Common myeloid progenitor, CD34-positive (primary cell): ENCODE measurements at regions not wholly inside any gene's neighbourhood (a gene's known extent, or its start where the extent isn't known, plus 50 kb on each side); places are given as distances from the start of the nearest gene placed in this dataset.
"Not testable (repeated sequence)": the region's sequence is repeated elsewhere in the genome, so short reads cannot be mapped to it uniquely, and the experiment has no call there.

Source experiments
- CTCF ChIA-PET: fragments of 350-600 bp; sonication (Branson Sonifier 250); formaldehyde crosslinking; loops from one replicate; lab custom pipeline; 2021; ENCODE audit warnings: antibody characterized with exemption; lab: Charles Lee
- POLR2A ChIA-PET: fragments of 350-600 bp; sonication (Branson Sonifier 250); formaldehyde crosslinking; loops from one replicate; lab custom pipeline; 2021; ENCODE audit warnings: antibody characterized with exemption; lab: Charles Lee
- DNase-seq, 3 donors: peaks; one replicate each; pipeline versions ENCODE4 v3.0.0 to v3.0.0-alpha.2; 2013
- H3K27ac ChIP-seq, 2 experiments: 1 replicate in 1 of 2; 2 replicates in 1 of 2; pipeline ENCODE4 v1.7.0; 2013; ENCODE audit warnings: inconsistent platforms in 2 of 2, low read length in 2 of 2, mild to moderate bottlenecking in 2 of 2, low read depth in 1 of 2, moderate library complexity in 1 of 2; ENCODE audit not compliant: severe bottlenecking in 2 of 2, insufficient read depth in 1 of 2, poor library complexity in 1 of 2
- H3K27me3 ChIP-seq, 5 experiments: replicated peaks in 2 of 5; 1 replicate in 3 of 5; 2 replicates in 2 of 5; pipeline versions ENCODE4 v1.6.1 to v1.7.0; 2013; ENCODE audit warnings: low read length in 4 of 5, mild to moderate bottlenecking in 2 of 5, moderate library complexity in 2 of 5, inconsistent platforms in 1 of 5; ENCODE audit not compliant: insufficient read depth in 5 of 5, control insufficient read depth in 4 of 5
- H3K36me3 ChIP-seq, 4 experiments: 1 replicate in 2 of 4; 2 replicates in 2 of 4; pipeline versions ENCODE4 v1.6.1 to v1.7.0; 2013; ENCODE audit warnings: low read length in 3 of 4, control low read depth in 1 of 4, mild to moderate bottlenecking in 1 of 4; ENCODE audit not compliant: control insufficient read depth in 4 of 4, insufficient read depth in 4 of 4
- H3K4me1 ChIP-seq, 4 experiments: 1 replicate in 3 of 4; 2 replicates in 1 of 4; pipeline versions ENCODE4 v1.6.1 to v1.7.1; 2013; ENCODE audit warnings: low read length in 3 of 4, mild to moderate bottlenecking in 3 of 4, control low read depth in 1 of 4, inconsistent platforms in 1 of 4, moderate library complexity in 1 of 4; ENCODE audit not compliant: control insufficient read depth in 4 of 4, insufficient read depth in 4 of 4; ENCODE audit errors: control extremely low read depth in 1 of 4
- H3K4me3 ChIP-seq, 7 experiments: 1 replicate in 4 of 7; 2 replicates in 3 of 7; pipeline versions ENCODE4 v1.5.1 to v1.7.0; 2013; ENCODE audit warnings: mild to moderate bottlenecking in 7 of 7, low read length in 6 of 7, moderate library complexity in 6 of 7, inconsistent platforms in 2 of 7, low read depth in 2 of 7, control low read depth in 1 of 7; ENCODE audit not compliant: insufficient read depth in 4 of 7, control insufficient read depth in 1 of 7; ENCODE audit errors: extremely low read depth in 1 of 7
- H3K9me3 ChIP-seq, 5 experiments: 1 replicate in 4 of 5; 2 replicates in 1 of 5; pipeline versions ENCODE4 v1.6.1 to v1.7.1; 2013; ENCODE audit warnings: low read length in 4 of 5, mild to moderate bottlenecking in 2 of 5, inconsistent platforms in 1 of 5, low read depth in 1 of 5, moderate library complexity in 1 of 5; ENCODE audit not compliant: control insufficient read depth in 4 of 5, insufficient read depth in 2 of 5; ENCODE audit errors: control extremely low read depth in 1 of 5
- WGBS: methylation state at CpG from one replicate; pipeline ENCODE4 v1.1.5; 2013; ENCODE audit not compliant: insufficient coverage; 5-methylcytosine and 5-hydroxymethylcytosine counted together

DNA sequence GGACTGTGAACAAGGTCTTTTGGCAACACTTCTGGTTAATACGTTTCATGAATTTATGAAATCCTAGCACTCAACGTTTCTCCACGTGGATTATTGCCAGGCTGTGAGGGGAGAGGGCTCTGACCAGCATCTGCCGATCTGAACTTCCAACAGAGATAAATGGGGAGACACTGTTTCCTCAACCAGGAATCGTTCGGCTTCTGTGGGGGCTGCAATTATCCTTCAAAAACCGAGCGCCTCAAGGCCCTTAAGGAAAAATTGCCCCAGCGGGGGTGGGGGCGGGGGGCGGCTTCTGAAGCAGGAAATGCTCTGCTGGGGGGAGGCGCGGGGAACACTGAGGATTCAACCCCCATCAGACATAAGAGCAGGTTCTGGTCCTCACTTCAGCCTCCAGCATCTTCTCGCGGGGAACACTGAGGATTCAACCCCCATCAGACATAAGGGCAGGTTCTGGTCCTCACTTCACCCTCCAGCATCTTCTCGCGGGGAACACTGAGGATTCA is 155.6 kb downstream of the BRD1 start:
- WGBS: 53% methylated on average over 13 of the region's 17 CpGs
- Histone ChIP-seq H3K4me1 (peaks cover 1 to 31% (median 22%) of the 10 kb centered on the region in 4 experiments), H3K36me3 (no peaks in the 10 kb centered on the region), H3K9me3 (peaks cover 0 to 2% (median 0%) of the 10 kb centered on the region in 5 experiments), H3K27ac (no peak overlapping the region), H3K4me3 (no peak overlapping the region), H3K27me3 (peaks cover 8 to 21% (median 14%) of the 10 kb centered on the region in 5 experiments)
- DNase-seq: no peak
- POLR2A ChIA-PET: no interaction called here
- CTCF ChIA-PET: no interaction called here

DNA sequence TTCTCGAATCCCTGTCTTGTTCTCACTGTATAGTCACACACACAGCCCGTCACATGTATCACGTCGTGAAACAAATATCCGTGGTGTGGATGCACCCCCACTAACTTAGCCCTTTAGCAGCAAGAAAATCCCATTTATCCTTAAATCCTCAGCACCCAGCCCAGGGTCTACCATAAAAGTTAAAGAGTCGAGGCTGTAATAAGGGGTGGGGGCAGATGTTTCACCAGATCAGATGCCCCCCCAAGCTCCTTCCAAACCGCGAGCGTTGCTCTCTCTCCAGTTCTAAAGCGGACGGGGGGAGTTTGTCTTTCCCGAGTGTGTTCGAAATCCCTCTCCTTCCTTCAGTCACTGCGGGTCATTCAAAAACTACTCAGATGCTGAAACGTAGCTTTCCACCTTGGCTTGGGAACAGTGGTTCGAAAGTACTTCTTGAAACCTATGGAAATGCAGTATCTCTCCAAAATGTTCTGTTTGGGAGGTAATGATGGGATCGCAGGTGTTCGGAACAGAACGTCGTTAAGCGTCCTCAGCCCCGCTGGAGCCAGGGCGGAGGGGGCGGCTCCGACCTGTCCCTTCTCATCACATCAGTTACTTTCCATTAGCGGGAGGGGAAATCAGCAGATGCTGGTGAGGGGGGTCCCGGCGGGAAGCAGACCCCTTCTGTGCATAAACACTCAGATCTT is 156.2 kb downstream of the BRD1 start:
- peak overlapping the region in 4 of 7 experiments; percentile 29 to 77 (median 64) for H3K4me3 ChIP-seq
- H3K27me3 ChIP-seq: peaks cover 8 to 21% (median 14%) of the 10 kb centered on the region in 5 experiments
- WGBS: 30% methylated on average over 19 of the region's 28 CpGs

DNA sequence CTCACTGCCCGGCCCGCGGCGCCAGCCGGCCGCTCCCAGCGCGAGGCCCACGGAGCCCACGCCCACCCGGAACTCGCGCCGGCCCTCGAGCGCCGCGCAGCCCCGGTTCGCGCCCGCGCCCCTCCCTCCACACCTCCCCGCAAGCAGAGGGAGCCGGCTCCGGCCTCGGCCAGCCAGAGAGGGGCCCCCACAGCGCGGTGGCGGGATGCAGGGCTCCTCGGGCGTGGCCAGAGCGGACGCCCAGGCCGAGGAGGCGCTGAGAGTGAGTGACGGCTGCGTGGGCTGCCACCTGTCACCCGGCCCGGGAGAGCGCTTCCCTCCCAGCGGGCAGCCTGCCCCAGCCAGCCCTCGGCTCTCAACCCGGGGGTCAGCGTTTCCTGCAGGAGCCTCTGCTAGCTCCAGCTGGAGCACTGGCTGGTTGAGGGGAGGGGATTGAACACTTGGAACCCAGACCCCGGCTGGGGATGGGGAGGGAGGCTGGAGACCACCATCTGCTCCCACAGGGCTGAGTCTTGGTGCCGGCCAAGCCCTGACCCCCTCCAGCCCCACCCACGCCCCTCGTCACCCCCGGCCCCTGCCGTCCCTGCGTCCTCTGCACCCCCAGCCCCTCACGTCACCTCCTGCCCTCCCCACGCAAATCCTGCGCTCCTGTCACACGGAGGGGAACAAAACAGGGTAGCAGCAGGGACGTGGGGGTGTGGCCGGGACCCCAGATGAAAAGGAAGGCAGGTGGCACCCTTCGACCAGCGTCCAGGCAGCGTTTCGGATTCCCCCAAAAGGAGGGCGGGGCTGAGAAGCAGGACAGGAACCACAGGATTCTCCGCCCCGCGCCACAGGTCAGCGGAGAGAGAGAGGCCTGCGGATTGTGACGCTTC is 157.0 kb downstream of the BRD1 start:
- Histone ChIP-seq H3K27me3 (peaks cover 8 to 21% (median 14%) of the 10 kb centered on the region in 5 experiments), H3K4me3 (peak overlapping the region; percentile 19 to 77 (median 48)), H3K4me1 (peaks cover 2 to 42% (median 27%) of the 10 kb centered on the region in 4 experiments), H3K9me3 (peaks cover 0 to 2% (median 0%) of the 10 kb centered on the region in 5 experiments), H3K36me3 (no peaks in the 10 kb centered on the region), H3K27ac (no peak overlapping the region)
- POLR2A ChIA-PET: interaction anchor here (0.6 kb wide), 1 partner anchor 105 kb away, joined by 4 read pairs; no protein-coding TSS in a partner anchor
- 0% methylated on average over 61 of the region's 69 CpGs for WGBS
- peak in 1 of 3 donors; percentile 40 for DNase-seq
- CTCF ChIA-PET: interaction anchor here (1.6 kb wide), 1 partner anchor 13 kb away, joined by 8 read pairs; no protein-coding TSS in a partner anchor

More for the DNA sequence above, 156.2 kb downstream of the BRD1 start:
- Histone ChIP-seq H3K4me1 (peaks cover 2 to 36% (median 24%) of the 10 kb centered on the region in 4 experiments), H3K36me3 (no peaks in the 10 kb centered on the region), H3K27ac (no peak overlapping the region), H3K9me3 (peaks cover 0 to 2% (median 0%) of the 10 kb centered on the region in 5 experiments)
- ChIA-PET POLR2A (no interaction called here), CTCF (no interaction called here)
- DNase-seq: no peak

DNA sequence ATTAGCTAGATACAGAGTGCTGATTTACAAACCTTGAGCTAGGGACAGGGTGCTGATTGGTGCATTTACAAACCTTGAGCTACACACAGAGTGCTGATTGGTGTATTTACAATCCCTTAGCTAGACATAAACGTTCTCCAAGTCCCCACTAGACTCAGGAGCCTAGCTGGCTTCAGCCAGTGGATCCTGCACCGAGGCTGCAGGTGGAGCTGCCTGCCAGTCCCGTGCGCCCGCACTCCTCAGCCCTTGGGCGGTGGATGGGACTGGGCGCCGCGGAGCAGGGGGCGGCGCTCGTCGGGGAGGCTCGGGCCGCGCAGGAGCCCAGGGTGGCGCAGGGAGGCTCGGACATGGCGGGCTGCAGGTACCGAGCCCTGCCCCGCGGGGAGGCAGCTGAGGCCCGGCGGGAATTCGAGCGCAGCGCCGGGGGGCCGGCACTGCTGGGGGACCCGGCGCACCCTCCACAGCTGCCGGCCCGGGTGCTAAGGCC is 157.7 kb downstream of the BRD1 start:
- peak overlapping the region in 5 of 7 experiments; percentile 30 to 77 (median 63) for H3K4me3 ChIP-seq
- H3K4me1 ChIP-seq: peaks cover 2 to 42% (median 27%) of the 10 kb centered on the region in 4 experiments
- CTCF ChIA-PET: interaction anchor here (0.8 to 1.6 kb wide), 5 partner anchors 10 to 56 kb away, joined by 3 to 8 read pairs (median 4); no protein-coding TSS in a partner anchor
- peak in 2 of 3 donors; percentile 56 to 67 for DNase-seq
- POLR2A ChIA-PET: interaction anchor here (0.6 to 1.6 kb wide), 2 partner anchors 35 to 106 kb away, joined by 4 read pairs; no protein-coding TSS in a partner anchor
- 1% methylated on average over 29 of the region's 33 CpGs for WGBS
- H3K27me3 ChIP-seq: peaks cover 8 to 21% (median 14%) of the 10 kb centered on the region in 5 experiments
- H3K27ac ChIP-seq, H3K36me3 ChIP-seq, H3K9me3 ChIP-seq: not testable (repeated sequence)

DNA sequence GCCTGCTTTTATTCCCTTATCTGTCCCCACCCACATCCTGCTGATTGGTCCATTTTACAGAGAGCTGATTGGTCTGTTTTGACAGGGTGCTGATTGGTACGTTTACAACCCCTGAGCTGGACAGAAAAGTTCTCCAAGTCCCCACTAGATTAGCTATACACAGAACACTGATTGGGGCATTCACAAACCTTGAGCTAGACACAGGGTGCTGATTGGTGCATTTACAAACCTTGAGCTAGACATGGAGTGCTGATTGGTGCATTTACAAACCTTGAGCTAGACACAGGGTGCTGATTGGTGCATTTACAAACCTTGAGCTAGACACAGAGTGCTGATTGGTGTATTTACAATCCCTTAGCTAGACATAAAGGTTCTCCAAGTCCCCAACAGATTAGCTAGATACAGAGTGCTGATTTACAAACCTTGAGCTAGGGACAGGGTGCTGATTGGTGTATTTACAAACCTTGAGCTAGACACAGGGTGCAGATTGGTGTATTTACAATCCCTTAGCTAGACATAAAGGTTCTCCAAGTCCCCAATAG is 158.2 kb downstream of the BRD1 start:
- WGBS: 100% methylated on average over 1 of the region's 1 CpG
- peaks cover 8 to 21% (median 14%) of the 10 kb centered on the region in 5 experiments for H3K27me3 ChIP-seq
- POLR2A ChIA-PET: interaction anchor here (0.6 to 1.6 kb wide), 2 partner anchors 35 to 106 kb away, joined by 4 read pairs; no protein-coding TSS in a partner anchor

DNA sequence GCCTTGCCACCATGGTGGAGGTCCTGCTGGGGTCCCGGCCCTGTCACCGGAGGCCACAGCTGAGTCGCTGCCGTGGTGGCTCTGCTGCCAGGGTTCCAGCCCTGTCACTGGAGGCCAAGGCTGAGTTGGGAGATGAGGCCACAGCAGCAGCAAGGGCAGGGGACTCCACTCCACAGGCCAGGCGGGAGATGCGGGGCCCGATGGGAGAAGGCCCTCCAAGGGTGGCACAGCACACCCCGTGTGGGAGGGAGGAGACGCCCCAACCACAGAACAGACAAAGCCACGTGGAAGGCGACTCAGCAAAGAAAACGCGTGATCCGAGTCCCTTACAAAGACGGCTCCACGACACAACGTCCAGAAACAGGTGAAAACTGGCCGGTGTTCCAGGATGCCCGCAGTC is 159.3 kb downstream of the BRD1 start:
- peaks cover 8 to 21% (median 14%) of the 10 kb centered on the region in 5 experiments for H3K27me3 ChIP-seq
- POLR2A ChIA-PET: interaction anchor here (1.6 kb wide), 1 partner anchor 36 kb away, joined by 4 read pairs; no protein-coding TSS in a partner anchor

More for the DNA sequence above, 158.2 kb downstream of the BRD1 start:
- Histone ChIP-seq H3K4me1 (peaks cover 2 to 42% (median 27%) of the 10 kb centered on the region in 4 experiments), H3K4me3 (peak overlapping the region in 1 of 7 experiments; percentile 64)
- not testable (repeated sequence) for H3K36me3 ChIP-seq, H3K9me3 ChIP-seq, H3K27ac ChIP-seq
- CTCF ChIA-PET: interaction anchor here (0.8 to 1.6 kb wide), 5 partner anchors 10 to 57 kb away, joined by 3 to 8 read pairs (median 4); no protein-coding TSS in a partner anchor
- peak in 2 of 3 donors; percentile 37 to 50 for DNase-seq

More for the DNA sequence above, 159.3 kb downstream of the BRD1 start:
- Histone ChIP-seq H3K4me3 (peak overlapping the region in 2 of 7 experiments; percentile 19 to 28), H3K27ac (no peak overlapping the region), H3K4me1 (peaks cover 2 to 42% (median 27%) of the 10 kb centered on the region in 4 experiments), H3K9me3 (peaks cover 0 to 2% (median 0%) of the 10 kb centered on the region in 5 experiments), H3K36me3 (no peaks in the 10 kb centered on the region)
- WGBS: 33% methylated on average over 13 of the region's 19 CpGs
- DNase-seq: peak in 1 of 3 donors; percentile 47
- CTCF ChIA-PET: no interaction called here
